Astrocyte (in vitro differentiated cells and primary cell): ENCODE measurements at regions not wholly inside any gene's neighbourhood (a gene's known extent, or its start where the extent isn't known, plus 50 kb on each side); places are given as distances from the start of the nearest gene placed in this dataset.

Experiments used
- EZH2 ChIP-seq: IDR thresholded peaks from 2 replicates; pipeline ENCODE4 v1.6.1; 2012; ENCODE audit warnings: mild to moderate bottlenecking, low read length, inconsistent platforms; ENCODE audit not compliant: insufficient read depth
- TF ChIP-seq, protein P1 (sequence below): IDR thresholded peaks from 2 replicates; pipeline ENCODE4 v1.5.1; 2011; ENCODE audit warnings: low read depth, mild to moderate bottlenecking, inconsistent platforms, low read length, moderate library complexity; ENCODE audit not compliant: insufficient read depth

GRCh38 chr11:15663777-15664218, 549.1 kb downstream of the INSC start:
- TF ChIP-seq EZH2: no peak
- TF ChIP-seq, protein P1, sequence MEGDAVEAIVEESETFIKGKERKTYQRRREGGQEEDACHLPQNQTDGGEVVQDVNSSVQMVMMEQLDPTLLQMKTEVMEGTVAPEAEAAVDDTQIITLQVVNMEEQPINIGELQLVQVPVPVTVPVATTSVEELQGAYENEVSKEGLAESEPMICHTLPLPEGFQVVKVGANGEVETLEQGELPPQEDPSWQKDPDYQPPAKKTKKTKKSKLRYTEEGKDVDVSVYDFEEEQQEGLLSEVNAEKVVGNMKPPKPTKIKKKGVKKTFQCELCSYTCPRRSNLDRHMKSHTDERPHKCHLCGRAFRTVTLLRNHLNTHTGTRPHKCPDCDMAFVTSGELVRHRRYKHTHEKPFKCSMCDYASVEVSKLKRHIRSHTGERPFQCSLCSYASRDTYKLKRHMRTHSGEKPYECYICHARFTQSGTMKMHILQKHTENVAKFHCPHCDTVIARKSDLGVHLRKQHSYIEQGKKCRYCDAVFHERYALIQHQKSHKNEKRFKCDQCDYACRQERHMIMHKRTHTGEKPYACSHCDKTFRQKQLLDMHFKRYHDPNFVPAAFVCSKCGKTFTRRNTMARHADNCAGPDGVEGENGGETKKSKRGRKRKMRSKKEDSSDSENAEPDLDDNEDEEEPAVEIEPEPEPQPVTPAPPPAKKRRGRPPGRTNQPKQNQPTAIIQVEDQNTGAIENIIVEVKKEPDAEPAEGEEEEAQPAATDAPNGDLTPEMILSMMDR: no peak
